ENCODE measurements at regions not wholly inside any gene's neighbourhood (a gene's known extent, or its start where the extent isn't known, plus 50 kb on each side); places are given as distances from the start of the nearest gene placed in this dataset.
A peak's percentile ranks its signal among the peaks of the same experiment; 100 is the strongest.

DNA sequence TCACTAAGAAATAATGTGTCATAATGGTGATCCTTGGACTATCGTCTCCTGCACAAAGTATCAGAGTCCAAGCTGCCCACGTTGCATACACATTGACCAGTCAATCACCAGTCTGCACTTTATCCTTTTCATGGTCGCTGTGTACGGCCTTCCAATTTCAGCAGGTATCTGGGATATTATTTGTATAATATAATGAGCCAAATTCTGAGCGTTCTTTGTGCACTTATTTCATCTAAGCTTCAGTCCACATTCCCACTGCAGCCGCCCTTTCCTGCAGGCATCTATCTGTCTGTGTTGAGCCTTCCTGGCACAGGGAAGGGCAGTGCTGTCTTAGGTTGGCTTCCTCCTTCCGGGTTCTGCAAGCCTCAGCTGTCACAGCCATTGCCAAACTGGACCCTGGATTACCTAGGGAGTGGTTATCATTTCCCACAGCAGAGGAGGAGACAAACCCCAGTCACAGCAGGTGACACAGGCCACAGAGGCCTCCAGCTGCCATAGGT is 174.3 kb downstream of the TTLL2 start:
- peaks cover 11% of the 10 kb centered on the region for H3K4me1 ChIP-seq
- no peaks in the 10 kb centered on the region for H3K36me3 ChIP-seq
- TF ChIP-seq, protein P1, sequence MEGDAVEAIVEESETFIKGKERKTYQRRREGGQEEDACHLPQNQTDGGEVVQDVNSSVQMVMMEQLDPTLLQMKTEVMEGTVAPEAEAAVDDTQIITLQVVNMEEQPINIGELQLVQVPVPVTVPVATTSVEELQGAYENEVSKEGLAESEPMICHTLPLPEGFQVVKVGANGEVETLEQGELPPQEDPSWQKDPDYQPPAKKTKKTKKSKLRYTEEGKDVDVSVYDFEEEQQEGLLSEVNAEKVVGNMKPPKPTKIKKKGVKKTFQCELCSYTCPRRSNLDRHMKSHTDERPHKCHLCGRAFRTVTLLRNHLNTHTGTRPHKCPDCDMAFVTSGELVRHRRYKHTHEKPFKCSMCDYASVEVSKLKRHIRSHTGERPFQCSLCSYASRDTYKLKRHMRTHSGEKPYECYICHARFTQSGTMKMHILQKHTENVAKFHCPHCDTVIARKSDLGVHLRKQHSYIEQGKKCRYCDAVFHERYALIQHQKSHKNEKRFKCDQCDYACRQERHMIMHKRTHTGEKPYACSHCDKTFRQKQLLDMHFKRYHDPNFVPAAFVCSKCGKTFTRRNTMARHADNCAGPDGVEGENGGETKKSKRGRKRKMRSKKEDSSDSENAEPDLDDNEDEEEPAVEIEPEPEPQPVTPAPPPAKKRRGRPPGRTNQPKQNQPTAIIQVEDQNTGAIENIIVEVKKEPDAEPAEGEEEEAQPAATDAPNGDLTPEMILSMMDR (IDR thresholded peaks at IDR 0.05): no peak
- ATAC-seq: no peak
- no peaks in the 10 kb centered on the region for H3K9me3 ChIP-seq
- no peak for DNase-seq
- intact Hi-C loops (cut with DNase I): no loop called here
- H3K27me3 ChIP-seq (ENCODE audit: low read depth): no peaks in the 10 kb centered on the region
- no peak overlapping the region for H3K4me3 ChIP-seq
- no peak overlapping the region for H3K27ac ChIP-seq

DNA sequence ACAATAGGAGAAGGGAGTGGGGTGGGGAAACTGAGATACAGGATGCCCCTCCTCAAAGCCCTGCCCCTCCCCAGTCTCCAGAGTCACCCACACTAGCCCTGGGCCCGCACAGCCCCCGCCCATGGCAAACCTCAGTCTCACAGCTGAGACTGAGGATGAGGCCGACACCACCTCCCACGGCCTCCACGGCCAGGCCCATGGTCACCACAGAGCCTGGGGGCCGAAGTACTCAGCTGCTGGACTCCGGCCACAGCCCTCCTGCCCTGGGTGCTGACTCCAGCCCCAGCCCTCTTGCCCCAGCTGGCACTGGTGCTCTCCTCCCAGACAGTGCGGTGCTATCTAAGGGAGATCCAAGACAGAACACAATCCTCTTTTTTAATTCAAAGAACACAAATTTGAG is 176.1 kb downstream of the TTLL2 start:
- Histone ChIP-seq H3K27me3 (ENCODE audit: low read depth) (no peaks in the 10 kb centered on the region), H3K36me3 (no peaks in the 10 kb centered on the region), H3K27ac (no peak overlapping the region), H3K9me3 (no peaks in the 10 kb centered on the region), H3K4me3 (no peak overlapping the region), H3K4me1 (peaks cover 5% of the 10 kb centered on the region)
- ATAC-seq (no peak), DNase-seq (no peak)
- TF ChIP-seq, protein P1 (IDR thresholded peaks at IDR 0.05): no peak
- intact Hi-C loops (cut with DNase I): no loop called here

DNA sequence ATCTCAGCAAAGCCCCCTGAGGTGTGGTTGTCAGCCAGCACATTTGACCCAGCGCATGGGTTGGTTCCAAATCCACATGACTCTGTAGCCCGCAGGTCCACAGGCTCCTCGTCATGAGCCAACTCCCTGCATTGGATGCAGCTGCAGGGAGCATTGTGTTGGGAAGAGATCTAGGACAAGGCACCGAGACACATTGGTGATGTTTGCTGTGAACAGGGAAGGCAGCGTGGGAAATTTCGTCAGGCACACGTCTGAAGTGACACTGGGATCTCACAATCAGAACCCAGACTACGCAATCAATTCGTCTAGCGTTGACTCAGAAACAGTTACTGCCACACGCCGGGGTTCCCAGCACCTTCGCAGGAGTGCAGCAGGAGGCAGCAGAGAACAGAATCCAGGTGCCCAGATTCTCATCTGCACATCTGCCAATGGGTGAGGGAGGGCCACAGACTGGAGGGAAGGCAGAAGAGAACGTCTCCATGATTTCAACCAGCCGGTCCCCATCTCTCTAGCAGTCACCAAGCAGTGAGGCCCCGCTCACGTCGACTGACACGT is 177.0 kb downstream of the TTLL2 start:
- DNase-seq (no peak), ATAC-seq (peak; percentile 15 to 43)
- Histone ChIP-seq H3K27ac (no peak overlapping the region), H3K9me3 (no peaks in the 10 kb centered on the region), H3K36me3 (no peaks in the 10 kb centered on the region), H3K4me3 (no peak overlapping the region), H3K4me1 (no peaks in the 10 kb centered on the region), H3K27me3 (ENCODE audit: low read depth) (no peaks in the 10 kb centered on the region)
- TF ChIP-seq, protein P1 (IDR thresholded peaks at IDR 0.05): no peak
- intact Hi-C loops (cut with DNase I): no loop called here

DNA sequence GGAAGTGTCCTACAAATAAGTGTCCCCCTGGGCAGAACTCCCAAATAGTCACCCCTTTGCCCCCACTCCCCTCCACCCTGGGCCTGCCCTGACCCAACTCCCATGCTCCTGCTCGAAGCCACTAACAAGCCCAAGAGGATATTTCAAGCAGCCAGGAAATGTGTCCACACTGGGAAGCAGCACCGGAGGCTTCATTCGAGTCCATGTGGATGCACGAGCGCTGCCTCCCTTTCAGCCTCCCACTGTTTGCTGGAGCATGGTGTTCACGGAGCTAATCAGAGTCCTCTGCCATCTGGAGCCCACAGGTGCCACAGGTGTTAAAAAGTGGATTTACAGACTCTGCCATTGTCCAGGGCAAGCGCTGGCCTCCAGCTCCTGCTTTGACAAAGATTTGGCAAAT is 177.6 kb downstream of the TTLL2 start:
- DNase-seq (no peak), ATAC-seq (no peak)
- intact Hi-C loops (cut with DNase I): no loop called here
- no peak overlapping the region for H3K27ac ChIP-seq
- H3K36me3 ChIP-seq: no peaks in the 10 kb centered on the region
- no peaks in the 10 kb centered on the region for H3K4me1 ChIP-seq
- TF ChIP-seq, protein P1 (IDR thresholded peaks at IDR 0.05): no peak
- H3K4me3 ChIP-seq: no peak overlapping the region
- no peaks in the 10 kb centered on the region for H3K9me3 ChIP-seq
- H3K27me3 ChIP-seq (ENCODE audit: low read depth): no peaks in the 10 kb centered on the region

DNA sequence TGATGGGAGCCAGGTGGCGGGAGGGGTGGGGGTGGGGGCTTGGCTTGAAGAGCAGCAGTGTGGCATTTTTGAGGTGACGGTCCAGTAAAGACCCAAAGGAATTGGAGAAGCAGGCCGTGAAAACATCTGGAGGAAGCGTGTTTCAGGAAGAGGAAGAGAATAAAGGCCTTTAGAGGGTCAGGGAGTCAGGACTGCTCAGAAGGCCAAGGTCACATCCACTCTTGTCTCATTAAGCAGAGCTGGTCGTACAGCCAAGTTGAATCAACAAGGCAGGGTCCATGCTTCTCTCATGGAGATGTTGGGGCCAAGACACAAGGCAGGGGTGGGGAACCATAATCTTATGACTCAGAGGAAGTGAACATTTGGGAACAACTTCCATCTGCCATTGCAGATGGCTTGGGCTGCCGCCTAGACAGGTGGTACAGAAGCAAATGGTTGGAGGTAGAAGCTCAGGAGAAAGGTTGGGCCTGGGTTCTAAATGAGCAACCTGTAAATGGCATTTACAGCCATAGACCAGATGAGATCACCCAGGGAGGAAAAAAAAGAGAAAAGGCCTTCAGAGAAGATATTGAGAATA is 179.6 kb downstream of the TTLL2 start:
- H3K9me3 ChIP-seq: no peaks in the 10 kb centered on the region
- H3K36me3 ChIP-seq: no peaks in the 10 kb centered on the region
- no peaks in the 10 kb centered on the region for H3K4me1 ChIP-seq
- DNase-seq (no peak), ATAC-seq (no peak)
- intact Hi-C loops (cut with DNase I): no loop called here
- H3K27ac ChIP-seq: no peak overlapping the region
- no peaks in the 10 kb centered on the region for H3K27me3 ChIP-seq (ENCODE audit: low read depth)
- TF ChIP-seq, protein P1 (IDR thresholded peaks at IDR 0.05): no peak
- H3K4me3 ChIP-seq: no peak overlapping the region
